ES-I3 (cell line): ENCODE measurements at regions not wholly inside any gene's neighbourhood (a gene's known extent, or its start where the extent isn't known, plus 50 kb on each side); places are given as distances from the start of the nearest gene placed in this dataset.
"Not testable (repeated sequence)": the region's sequence is repeated elsewhere in the genome, so short reads cannot be mapped to it uniquely, and the experiment has no call there.

Source experiments
- H3K36me3 ChIP-seq: 2 replicates; pipeline ENCODE4 v1.6.1; 2013; ENCODE audit warnings: mild to moderate bottlenecking, low read length, control low read depth, moderate library complexity; ENCODE audit not compliant: insufficient read depth
- H3K4me1 ChIP-seq: 2 replicates; pipeline ENCODE4 v1.6.1; 2013; ENCODE audit warnings: mild to moderate bottlenecking, control low read depth, low read length; ENCODE audit not compliant: insufficient read depth
- H3K9ac ChIP-seq: 2 replicates; pipeline ENCODE4 v1.6.1; 2013; ENCODE audit warnings: low read depth, mild to moderate bottlenecking, low read length, moderate library complexity
- H3K9me3 ChIP-seq: 2 replicates; pipeline ENCODE4 v1.6.1; 2013; ENCODE audit warnings: mild to moderate bottlenecking, low read length, moderate library complexity; ENCODE audit not compliant: control insufficient read depth, insufficient read depth

DNA sequence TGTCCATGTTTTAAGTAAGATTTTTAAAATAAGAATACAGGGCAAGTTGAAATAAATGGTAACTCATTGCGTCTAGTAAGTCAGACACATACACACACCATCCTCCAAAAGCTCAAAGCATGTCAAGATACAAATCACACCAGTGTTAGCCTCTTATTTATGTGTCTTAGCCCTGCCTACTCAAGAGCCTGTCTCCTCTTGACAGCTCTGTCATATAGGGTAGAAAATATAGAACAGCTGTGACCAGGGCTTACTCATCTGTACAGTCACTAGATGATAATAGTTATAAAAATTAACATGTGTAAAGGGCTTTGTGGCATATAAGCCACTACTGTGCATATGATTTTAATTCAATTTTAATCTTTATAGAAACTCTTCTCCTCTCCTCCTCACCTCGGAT lies 76.6 kb upstream of the NOTCH2NLA start:
- H3K4me1 ChIP-seq, H3K9me3 ChIP-seq, H3K36me3 ChIP-seq, H3K9ac ChIP-seq: not testable (repeated sequence)

DNA sequence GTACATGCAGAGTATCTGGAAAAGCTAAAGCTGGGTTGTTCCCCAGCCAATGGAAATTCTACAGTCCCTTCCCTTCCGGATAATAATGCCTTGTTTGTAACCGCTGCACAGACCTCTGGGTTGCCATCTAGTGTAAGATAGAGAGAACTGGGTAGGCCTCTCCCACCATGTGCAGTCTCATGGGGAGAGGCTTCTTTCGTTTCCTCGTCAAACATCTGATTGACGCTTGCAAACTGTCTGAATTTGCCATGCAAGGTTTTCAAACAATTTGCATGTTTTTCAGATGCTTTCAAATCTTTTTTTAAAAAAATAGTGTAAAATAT lies 69.7 kb upstream of the NOTCH2NLA start:
- not testable (repeated sequence) for H3K4me1 ChIP-seq, H3K36me3 ChIP-seq, H3K9me3 ChIP-seq, H3K9ac ChIP-seq

- not testable (repeated sequence) for H3K9ac ChIP-seq, H3K4me1 ChIP-seq, H3K36me3 ChIP-seq, H3K9me3 ChIP-seq
Measured at GRCh38 chr1:146297781-146298574, 69.2 kb upstream of the NOTCH2NLA start.

GRCh38 chr1:146292940-146293936 lies 64.4 kb upstream of the NOTCH2NLA start:
- H3K9me3 ChIP-seq, H3K4me1 ChIP-seq, H3K9ac ChIP-seq, H3K36me3 ChIP-seq: not testable (repeated sequence)

GRCh38 chr1:146292424-146292823 lies 63.6 kb upstream of the NOTCH2NLA start:
- H3K36me3 ChIP-seq, H3K4me1 ChIP-seq, H3K9ac ChIP-seq, H3K9me3 ChIP-seq: not testable (repeated sequence)

GRCh38 chr1:146287881-146288280 lies 59.1 kb upstream of the NOTCH2NLA start:
- H3K36me3 ChIP-seq, H3K4me1 ChIP-seq, H3K9ac ChIP-seq, H3K9me3 ChIP-seq: not testable (repeated sequence)

- not testable (repeated sequence) for H3K9ac ChIP-seq, H3K36me3 ChIP-seq, H3K9me3 ChIP-seq, H3K4me1 ChIP-seq
Measured at GRCh38 chr1:146284760-146285159, 55.9 kb upstream of the NOTCH2NLA start.

- H3K36me3 ChIP-seq, H3K9me3 ChIP-seq, H3K4me1 ChIP-seq, H3K9ac ChIP-seq: not testable (repeated sequence)
Measured at GRCh38 chr1:146283527-146283880, 54.7 kb upstream of the NOTCH2NLA start.

DNA sequence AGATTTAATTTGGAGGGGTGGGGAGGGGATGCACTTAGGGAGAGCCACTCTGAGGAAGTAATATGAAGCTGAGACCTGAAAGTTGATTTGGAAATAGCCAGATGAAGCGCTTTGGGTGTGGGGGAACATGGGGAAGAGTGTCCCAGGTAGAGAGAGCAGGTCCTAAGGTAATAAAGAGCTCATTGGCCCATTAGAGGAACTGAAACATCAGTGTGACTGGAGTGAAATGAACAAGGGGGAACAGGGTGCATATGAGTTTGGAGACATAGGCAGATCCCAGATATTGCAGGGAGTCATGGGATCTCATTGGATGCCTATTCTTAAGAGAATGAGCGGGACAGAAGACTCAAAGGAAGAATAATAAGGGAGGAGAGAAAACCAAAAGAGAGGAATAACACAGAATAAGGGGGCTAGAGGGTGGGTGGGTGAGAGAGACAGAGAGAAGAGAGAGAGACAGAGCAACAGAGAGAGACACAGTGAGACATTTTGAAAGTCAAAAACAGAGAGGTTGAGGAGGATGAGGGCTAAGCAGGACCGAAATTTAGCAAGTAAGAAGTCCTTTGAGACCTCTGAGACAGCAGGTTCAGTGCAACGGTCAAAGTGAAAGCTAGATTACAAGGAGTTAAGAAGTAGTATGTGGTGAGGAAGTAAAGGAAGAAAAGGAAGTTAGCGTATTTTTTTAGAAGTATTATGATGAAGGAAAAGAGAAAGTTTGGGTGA lies 54.1 kb upstream of the NOTCH2NLA start:
- not testable (repeated sequence) for H3K4me1 ChIP-seq, H3K9me3 ChIP-seq, H3K9ac ChIP-seq, H3K36me3 ChIP-seq

DNA sequence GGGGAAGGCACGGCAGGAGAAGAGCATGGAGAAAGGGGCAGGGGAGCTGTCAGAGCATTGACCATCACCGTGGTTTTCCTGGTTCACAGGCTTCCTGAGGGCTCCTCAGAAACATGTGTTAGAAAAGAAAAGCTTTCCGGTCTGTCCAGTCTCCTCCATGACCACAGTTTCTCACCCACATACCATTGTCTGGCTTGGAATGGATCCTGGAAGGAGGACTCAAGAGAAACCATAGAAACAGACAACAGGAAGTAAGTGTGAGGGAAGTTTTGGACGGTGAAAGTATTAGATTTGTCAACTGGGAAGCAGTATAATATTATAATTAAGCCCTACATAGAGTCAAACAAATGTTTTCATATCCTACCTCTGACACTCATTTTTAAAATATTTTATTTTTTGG lies 52.7 kb upstream of the NOTCH2NLA start:
- not testable (repeated sequence) for H3K9me3 ChIP-seq, H3K4me1 ChIP-seq

GRCh38 chr1:146278758-146279157 lies 49.9 kb upstream of the NOTCH2NLA start:
- H3K4me1 ChIP-seq, H3K36me3 ChIP-seq, H3K9ac ChIP-seq, H3K9me3 ChIP-seq: not testable (repeated sequence)

More for the DNA sequence above, 52.7 kb upstream of the NOTCH2NLA start:
- not testable (repeated sequence) for H3K9ac ChIP-seq, H3K36me3 ChIP-seq
